Transverse colon (tissue), 4 donors: ENCODE measurements at regions not wholly inside any gene's neighbourhood (a gene's known extent, or its start where the extent isn't known, plus 50 kb on each side); places are given as distances from the start of the nearest gene placed in this dataset.

Experiments
- DNase-seq: peaks from one replicate; pipeline ENCODE4 v3.0.0-alpha.2; 2019
- H3K27ac ChIP-seq, 4 donors: fragments of 200-600 bp; sonication (generic); 2 replicates each; pipeline ENCODE4 v1.5.1; 2016 to 2018; ENCODE audit warnings: inconsistent platforms in 4 of 4
- H3K27me3 ChIP-seq: fragments of 200-600 bp; sonication (generic); 2 replicates; pipeline ENCODE4 v1.5.1; 2017; ENCODE audit warnings: inconsistent platforms
- H3K36me3 ChIP-seq, 4 donors: fragments of 200-600 bp; sonication (generic); 2 replicates each; pipeline ENCODE4 v1.5.1; 2017 to 2019; ENCODE audit warnings: inconsistent platforms in 4 of 4
- H3K4me1 ChIP-seq, 4 donors: fragments of 200-600 bp; sonication (generic); 2 replicates each; pipeline ENCODE4 v1.5.1; 2017 to 2020; ENCODE audit warnings: inconsistent platforms in 4 of 4
- H3K4me3 ChIP-seq, 4 donors: fragments of 200-600 bp; sonication (generic); 1 replicate in 1 of 4; 2 replicates in 3 of 4; pipeline versions ENCODE4 v1.5.1 to v1.6.1; 2017 to 2019; ENCODE audit warnings: inconsistent platforms in 4 of 4
- H3K9me3 ChIP-seq, 2 donors: fragments of 200-600 bp; sonication (generic); 2 replicates each; pipeline ENCODE4 v1.5.1; 2017 to 2019; ENCODE audit warnings: inconsistent platforms in 2 of 2
- EP300 ChIP-seq: sonication (generic); formaldehyde crosslinking; IDR thresholded peaks from one replicate; pipeline ENCODE4 v1.6.1; 2017; ENCODE audit warnings: antibody characterized with exemption, low read depth
- POLR2A ChIP-seq: fragments of 450-650 bp; IDR thresholded peaks from one replicate; pipeline ENCODE4 v1.6.1; 2016; ENCODE audit warnings: antibody characterized with exemption, mild to moderate bottlenecking, moderate library complexity
- POLR2AphosphoS5 ChIP-seq, 3 donors: sonication (generic); formaldehyde crosslinking; IDR thresholded peaks; one replicate each; pipeline ENCODE4 v1.6.1; 2016; ENCODE audit warnings: antibody characterized with exemption in 3 of 3
- WGBS, 2 donors: methylation state at CpG; one replicate each; pipeline ENCODE4 v1.1.5; 2018; ENCODE audit warnings: low coverage in 1 of 2; 5-methylcytosine and 5-hydroxymethylcytosine counted together
- in situ Hi-C, 4 donors: fragments of 200-750 bp; cut with MboI; loops; one replicate each; pipeline versions ENCODE4 v1.15.0 to v1.15.1; 2017; ENCODE audit warnings: low sequenced_read_pairs in 3 of 4, low pct_ligation_motif_present in 1 of 4, low pct_unique_long_range_greater_than_20kb in 1 of 4
- intact Hi-C: fragments of 100-400 bp; cut with DNase I; formaldehyde crosslinking; loops from one replicate; pipeline ENCODE4 v1.15.1; 2023; ENCODE audit warnings: low total_unique reads
- TF ChIP-seq, protein P1 (sequence below), 5 experiments: fragments of 200-600 bp in 3 of 5; fragments of 450-650 bp in 2 of 5; sonication (generic) in 3 of 5; IDR thresholded peaks; 1 replicate in 2 of 5; 2 replicates in 3 of 5; pipeline ENCODE4 v1.5.1; 2016 to 2017; ENCODE audit warnings: antibody characterized with exemption in 5 of 5, inconsistent platforms in 3 of 5, mild to moderate bottlenecking in 2 of 5, moderate library complexity in 1 of 5

DNA sequence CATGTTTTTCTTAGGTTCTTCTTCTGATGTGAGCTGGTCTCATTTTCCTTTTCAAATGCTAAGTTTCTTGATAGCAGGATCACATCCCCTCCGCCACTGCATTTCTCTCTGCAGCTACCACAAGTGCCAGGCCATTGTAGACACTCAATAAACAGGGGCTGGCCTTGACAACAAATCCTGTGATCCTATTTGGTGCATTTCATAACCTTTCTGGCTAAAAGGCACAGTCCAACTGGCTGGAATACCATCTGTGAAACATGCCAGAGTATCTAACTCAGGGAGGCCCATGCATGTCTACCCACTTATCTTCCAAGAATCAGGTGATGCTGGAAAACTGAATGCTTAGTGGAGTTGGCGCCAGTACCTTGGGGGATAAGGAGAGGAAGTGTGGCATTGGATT is 85.2 kb upstream of the NR2F2 start:
- Histone ChIP-seq H3K27me3 (no peaks in the 10 kb centered on the region), H3K36me3 (no peaks in the 10 kb centered on the region), H3K4me1 (no peaks in the 10 kb centered on the region), H3K4me3 (no peak overlapping the region), H3K27ac (no peak overlapping the region), H3K9me3 (no peaks in the 10 kb centered on the region)
- WGBS, 2 donors = 86 to 100% methylated on average over 1 to 2 of the region's 2 CpGs
- in situ Hi-C loops (no loop called here), intact Hi-C loops (no loop called here)
- TF ChIP-seq POLR2A = no peak
- TF ChIP-seq, protein P1, sequence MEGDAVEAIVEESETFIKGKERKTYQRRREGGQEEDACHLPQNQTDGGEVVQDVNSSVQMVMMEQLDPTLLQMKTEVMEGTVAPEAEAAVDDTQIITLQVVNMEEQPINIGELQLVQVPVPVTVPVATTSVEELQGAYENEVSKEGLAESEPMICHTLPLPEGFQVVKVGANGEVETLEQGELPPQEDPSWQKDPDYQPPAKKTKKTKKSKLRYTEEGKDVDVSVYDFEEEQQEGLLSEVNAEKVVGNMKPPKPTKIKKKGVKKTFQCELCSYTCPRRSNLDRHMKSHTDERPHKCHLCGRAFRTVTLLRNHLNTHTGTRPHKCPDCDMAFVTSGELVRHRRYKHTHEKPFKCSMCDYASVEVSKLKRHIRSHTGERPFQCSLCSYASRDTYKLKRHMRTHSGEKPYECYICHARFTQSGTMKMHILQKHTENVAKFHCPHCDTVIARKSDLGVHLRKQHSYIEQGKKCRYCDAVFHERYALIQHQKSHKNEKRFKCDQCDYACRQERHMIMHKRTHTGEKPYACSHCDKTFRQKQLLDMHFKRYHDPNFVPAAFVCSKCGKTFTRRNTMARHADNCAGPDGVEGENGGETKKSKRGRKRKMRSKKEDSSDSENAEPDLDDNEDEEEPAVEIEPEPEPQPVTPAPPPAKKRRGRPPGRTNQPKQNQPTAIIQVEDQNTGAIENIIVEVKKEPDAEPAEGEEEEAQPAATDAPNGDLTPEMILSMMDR (IDR thresholded peaks at IDR 0.05) = no peak
- TF ChIP-seq EP300 = no peak
- no peak for TF ChIP-seq POLR2AphosphoS5 (IDR thresholded peaks at IDR 0.05)
- no peak for DNase-seq

DNA sequence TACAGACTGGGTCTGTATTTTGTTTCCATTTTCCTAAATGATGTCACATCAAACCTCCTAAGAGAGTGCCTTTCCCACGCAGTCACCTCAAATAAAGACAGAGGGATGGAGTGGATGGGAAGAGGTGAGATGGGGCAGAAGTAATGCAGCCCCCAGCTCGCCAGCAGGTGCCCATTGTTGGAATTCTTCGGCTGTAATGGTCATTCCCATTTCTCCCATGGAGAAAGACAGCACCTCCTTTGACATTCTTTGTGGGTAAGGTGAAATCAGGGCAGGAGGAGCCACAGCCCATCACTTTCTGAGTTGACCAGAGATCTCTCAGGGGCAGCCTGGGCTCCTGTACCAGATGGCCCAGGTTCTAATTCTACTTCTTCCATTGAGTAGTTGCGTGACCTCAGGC is 84.4 kb upstream of the NR2F2 start:
- no peak for TF ChIP-seq POLR2A
- TF ChIP-seq POLR2AphosphoS5 (IDR thresholded peaks at IDR 0.05) = no peak
- no peak for TF ChIP-seq EP300
- TF ChIP-seq, protein P1 (IDR thresholded peaks at IDR 0.05) = no peak
- Histone ChIP-seq H3K27me3 (no peaks in the 10 kb centered on the region), H3K4me1 (no peaks in the 10 kb centered on the region), H3K27ac (no peak overlapping the region), H3K9me3 (no peaks in the 10 kb centered on the region), H3K4me3 (no peak overlapping the region), H3K36me3 (no peaks in the 10 kb centered on the region)
- 81 to 100% methylated on average over 1 to 4 of the region's 4 CpGs for WGBS, 2 donors
- in situ Hi-C loops = no loop called here
- no peak for DNase-seq
- intact Hi-C loops = no loop called here

DNA sequence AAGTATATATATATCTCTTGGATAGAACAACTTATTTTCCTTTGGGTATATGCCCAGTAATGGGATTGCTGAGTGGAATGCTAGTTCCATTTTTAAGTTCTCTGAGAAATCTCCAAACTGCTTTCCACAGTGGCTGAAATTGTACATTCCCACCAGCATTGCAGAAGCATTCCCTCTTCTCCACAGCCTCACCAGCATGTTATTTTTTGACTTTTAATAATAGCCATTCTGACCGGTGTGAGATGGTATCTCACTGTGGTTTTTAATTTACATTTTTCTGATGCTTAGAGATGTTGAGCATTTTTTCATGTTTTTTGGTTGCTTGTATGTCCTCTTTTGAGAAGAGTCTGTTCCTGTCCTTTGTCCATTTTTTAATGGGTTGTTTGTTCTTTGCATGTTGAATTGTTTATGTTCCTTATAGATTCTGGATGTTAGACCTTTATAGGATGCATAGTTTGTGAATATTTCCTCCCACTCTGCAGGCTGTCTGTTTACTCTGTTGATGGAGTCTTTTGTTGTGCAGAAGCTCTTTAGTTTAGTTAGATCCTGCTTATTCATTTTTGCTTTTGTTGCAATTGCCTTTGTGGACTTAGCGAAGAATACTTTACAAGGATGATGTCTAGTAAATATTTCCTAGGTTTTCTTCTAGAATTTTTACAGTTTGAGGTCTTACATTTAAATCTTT is 82.7 kb upstream of the NR2F2 start:
- no peaks in the 10 kb centered on the region for H3K36me3 ChIP-seq
- TF ChIP-seq, protein P1 (IDR thresholded peaks at IDR 0.05) = no peak
- TF ChIP-seq POLR2A (no peak), EP300 (no peak), POLR2AphosphoS5 (IDR thresholded peaks at IDR 0.05) (no peak)
- no peak overlapping the region for H3K27ac ChIP-seq
- no peaks in the 10 kb centered on the region for H3K4me1 ChIP-seq
- intact Hi-C loops = no loop called here
- DNase-seq = no peak
- 82 to 87% methylated on average over 2 of the region's 2 CpGs for WGBS, 2 donors
- in situ Hi-C loops = no loop called here
- H3K4me3 ChIP-seq = no peak overlapping the region
- no peaks in the 10 kb centered on the region for H3K9me3 ChIP-seq
- H3K27me3 ChIP-seq = no peaks in the 10 kb centered on the region

DNA sequence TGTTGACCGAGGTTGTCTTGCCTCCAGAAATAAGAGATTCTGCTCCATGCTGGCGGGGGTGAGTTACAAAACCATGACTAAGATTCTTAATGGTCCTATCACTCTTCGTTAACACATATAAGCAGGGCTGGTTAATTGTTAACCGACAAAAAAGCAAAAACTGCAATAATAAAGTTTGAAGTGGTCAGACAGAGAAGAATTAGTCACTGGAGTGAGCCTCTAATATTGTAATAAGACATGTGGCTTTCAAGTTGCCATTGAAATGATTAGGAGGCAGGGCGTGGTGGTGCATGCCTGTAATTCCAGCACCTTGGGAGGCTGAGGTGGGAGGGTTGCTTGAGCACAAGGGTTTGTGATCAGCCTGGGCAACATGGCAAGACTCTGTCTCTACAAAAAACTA is 78.4 kb upstream of the NR2F2 start:
- Histone ChIP-seq H3K4me3 (no peak overlapping the region), H3K9me3 (no peaks in the 10 kb centered on the region), H3K27me3 (no peaks in the 10 kb centered on the region), H3K27ac (no peak overlapping the region), H3K4me1 (no peaks in the 10 kb centered on the region), H3K36me3 (no peaks in the 10 kb centered on the region)
- DNase-seq = no peak
- WGBS, 2 donors = 64 to 70% methylated on average over 4 to 5 of the region's 5 CpGs
- TF ChIP-seq POLR2A (no peak), POLR2AphosphoS5 (IDR thresholded peaks at IDR 0.05) (no peak), EP300 (no peak)
- TF ChIP-seq, protein P1 (IDR thresholded peaks at IDR 0.05) = no peak
- in situ Hi-C loops (no loop called here), intact Hi-C loops (no loop called here)
